ENCODE measurements at regions not wholly inside any gene's neighbourhood (a gene's known extent, or its start where the extent isn't known, plus 50 kb on each side); places are given as distances from the start of the nearest gene placed in this dataset.

DNA sequence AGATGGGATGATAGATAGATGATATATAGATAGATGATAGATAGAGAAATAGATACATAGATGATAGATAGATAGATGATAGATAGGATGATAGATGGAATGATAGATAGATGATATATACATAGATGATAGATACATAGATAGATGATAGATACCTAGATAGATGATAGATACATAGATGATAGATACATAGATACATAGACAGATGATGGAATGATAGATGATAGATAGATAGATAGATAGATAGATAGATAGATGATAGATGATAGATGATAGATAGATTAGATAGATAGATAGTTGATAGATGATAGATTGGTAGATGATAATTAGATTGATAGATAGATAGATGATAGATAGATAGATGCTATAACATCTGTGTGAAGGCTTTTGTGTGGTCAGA, 201.7 kb upstream of the RAB4A start:
- DNase-seq: no peak

DNA sequence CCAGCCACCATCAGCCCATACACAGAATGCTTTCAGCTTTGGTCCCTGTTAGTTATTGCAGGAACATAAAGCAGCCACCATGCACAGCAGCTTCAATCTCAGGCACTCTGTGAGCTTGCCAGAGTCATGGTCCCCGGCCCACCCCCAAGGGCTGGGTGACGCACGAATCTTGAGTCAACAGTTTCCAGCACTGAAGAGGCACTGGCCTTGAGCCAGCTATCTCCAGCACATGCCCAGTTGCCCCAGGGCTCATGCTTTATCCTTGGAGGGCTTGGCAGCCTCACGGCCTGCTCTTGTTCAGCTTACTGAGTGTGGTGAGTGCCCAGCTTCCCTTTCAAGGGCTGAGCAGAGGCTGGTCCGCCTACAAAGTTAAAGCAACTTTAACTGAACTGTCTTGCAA, 200.7 kb upstream of the RAB4A start:
- DNase-seq: no peak

- DNase-seq: no peak
Measured at GRCh38 chr1:229073251-229073650, 197.7 kb upstream of the RAB4A start.

DNA sequence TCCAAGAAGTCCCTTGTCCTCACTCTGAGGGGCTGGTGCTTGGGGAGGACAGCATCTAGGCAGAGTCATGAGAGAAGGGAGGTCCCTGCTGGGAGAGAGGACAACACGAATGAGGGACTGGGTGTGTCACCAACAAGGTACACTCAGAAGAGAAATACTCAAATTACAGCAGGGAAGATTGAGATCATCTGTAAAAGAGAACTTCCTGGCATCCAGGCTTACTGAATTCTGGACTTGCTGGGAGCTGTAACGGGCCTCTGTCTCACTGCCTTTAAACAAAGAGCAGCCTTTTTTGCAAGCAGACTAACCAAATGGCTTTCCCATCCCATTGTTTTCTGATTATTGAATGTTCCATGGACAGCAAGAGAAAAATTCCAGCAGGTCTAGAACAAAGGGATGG, 195.7 kb upstream of the RAB4A start:
- DNase-seq: no peak

DNA sequence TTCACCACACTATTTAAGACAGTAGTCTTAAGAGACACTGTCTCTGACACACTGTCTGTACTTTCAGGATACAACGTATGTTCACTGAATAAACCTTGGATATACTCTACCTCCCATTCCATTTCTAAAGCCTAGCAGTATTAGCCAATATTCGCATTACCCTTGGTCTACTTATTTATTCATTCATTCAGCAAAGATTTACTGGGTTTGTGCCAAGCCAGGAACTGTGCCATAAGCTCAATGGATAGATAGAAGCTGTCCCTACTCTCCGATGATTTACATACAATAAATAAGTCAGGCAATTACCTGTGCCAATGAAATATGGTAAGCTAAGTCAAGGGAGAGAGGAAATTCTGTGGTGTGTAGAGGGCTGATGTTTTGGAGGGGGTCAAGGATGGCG, 195.2 kb upstream of the RAB4A start:
- no peak for DNase-seq

- no peak for DNase-seq
Measured at GRCh38 chr1:229076195-229076594, 194.7 kb upstream of the RAB4A start.

GRCh38 chr1:229079016-229079595, 191.8 kb upstream of the RAB4A start:
- DNase-seq: no peak

- no peak for DNase-seq
Measured at GRCh38 chr1:229080361-229080760, 190.6 kb upstream of the RAB4A start.

GRCh38 chr1:229085291-229085690, 185.6 kb upstream of the RAB4A start:
- no peak for DNase-seq

DNA sequence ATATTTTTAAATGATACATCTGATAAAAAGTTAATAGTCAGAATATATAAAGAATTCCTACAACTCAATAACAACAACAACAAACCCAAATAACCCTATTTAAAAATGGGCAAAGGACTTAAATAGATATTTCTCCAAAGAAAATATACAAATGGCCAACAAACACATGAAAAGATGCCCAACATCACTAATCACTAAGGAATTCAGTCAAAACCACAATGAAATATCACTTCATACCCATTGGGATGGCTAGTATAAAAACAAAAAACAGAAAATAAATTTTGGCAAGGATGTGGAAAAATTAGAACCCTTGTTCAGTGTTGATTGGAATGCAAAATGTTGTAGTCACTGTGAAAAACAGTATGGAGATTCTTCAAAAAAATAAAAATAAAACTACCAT, 184.8 kb upstream of the RAB4A start:
- no peak for DNase-seq

- no peak for DNase-seq
Measured at GRCh38 chr1:229086686-229087085, 184.2 kb upstream of the RAB4A start.

GRCh38 chr1:229087339-229087738, 183.6 kb upstream of the RAB4A start:
- DNase-seq: no peak

GRCh38 chr1:229087906-229088305, 183.0 kb upstream of the RAB4A start:
- no peak for DNase-seq

GRCh38 chr1:229088711-229089110, 182.2 kb upstream of the RAB4A start:
- no peak for DNase-seq

DNA sequence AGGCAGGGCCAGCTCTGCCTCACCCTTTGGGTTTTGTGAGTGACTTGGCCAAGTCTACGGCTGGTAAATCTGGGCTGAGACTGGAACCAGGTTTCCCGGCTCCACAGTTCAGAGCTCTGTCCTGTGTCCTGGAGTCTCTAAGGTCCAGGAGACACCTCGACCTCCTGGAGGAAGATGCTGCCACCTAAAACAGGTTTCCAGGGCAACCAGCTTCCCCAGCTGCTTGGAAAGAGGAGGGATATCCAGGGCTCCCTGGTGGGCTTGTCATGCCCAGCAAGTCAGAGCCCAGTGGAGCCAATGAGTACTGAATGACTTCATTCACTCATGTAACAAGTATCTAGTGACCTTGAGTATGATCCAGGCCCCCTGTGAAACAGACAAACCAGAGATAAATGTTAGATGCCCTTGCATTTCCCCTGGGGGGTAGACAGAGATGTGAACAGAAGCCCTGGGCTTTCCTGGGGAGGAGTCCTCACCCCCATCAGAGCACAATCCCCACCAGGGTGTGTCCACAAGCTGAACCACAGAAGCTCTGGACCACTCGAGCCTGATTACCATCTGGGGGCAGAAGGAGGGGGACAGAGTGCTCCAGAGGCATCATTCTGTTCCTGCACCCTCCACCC, 181.2 kb upstream of the RAB4A start:
- DNase-seq: no peak

DNA sequence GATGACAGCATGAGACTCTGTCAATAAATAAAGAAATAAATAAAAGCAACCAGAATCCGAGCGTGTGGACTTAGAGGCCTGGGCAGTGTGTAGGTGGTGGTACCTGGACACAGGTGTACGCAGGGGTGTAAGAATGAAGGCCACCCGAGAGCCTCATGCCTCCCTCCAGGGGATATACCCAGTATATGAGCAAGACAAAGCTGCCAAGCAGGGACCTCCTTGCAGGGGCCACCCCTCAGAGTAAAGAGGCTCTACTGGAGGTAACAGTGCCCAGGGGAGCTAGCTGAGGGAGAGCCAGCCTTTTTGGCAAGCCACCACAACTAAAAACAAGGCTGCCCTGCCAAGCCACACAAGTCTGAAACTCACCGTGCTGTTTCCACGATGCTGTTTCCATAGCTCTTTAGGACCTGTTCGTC, 179.2 kb upstream of the RAB4A start:
- DNase-seq: no peak

DNA sequence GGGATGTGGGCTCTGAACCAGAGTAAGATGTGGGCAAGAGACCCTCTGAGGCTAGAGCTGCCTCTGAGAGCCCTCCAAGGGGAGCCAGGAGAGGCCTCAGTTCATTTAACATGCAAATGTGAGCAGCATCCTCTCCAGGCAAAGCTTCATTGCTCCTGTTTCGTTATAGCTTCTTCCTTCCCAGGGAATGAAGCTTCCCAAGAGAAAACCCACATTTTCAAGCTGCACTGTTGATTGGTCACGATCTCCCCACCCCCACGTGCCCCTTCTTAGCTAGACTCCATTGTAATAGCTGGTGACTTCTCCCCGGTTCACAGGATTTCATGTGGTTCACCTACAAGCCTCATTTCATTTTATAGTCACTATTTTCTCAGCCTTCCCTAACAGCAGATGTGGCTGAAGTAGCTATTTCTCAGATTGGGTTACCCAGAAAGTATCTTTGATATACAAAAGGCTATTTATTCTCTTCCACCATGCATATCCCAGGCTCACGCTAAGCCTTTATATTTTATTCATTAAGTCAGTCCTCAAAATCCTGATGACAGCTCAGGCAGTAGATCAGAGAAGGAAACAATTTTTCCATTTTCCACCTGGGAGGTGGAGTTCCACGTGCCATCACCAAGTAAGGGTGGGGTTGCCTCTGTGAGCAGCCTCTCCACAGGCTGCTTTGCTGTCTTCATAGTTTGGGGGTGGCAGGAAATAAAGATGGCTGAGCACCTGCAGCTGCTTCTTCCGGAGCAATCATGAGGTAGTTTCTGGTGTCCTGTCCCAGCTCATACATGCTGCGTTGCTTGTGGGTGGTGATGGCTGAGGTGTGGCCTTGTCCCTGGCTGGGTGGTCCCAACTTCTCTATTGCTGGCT, 178.3 kb upstream of the RAB4A start:
- DNase-seq: no peak

DNA sequence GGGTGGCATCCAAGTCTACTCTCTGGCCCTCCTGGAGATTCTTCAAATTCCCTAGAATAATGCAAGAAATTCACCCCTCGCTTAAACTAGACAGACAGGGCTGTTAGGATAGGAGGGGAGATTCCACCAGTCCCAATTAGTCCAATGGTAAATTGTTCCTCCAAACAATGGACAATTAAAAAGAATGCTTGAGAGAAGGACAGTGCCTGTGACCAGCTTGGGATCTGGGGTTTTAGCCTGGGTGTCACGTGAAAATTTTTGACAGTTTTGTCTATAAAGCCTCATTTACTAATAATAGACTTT, 177.7 kb upstream of the RAB4A start:
- DNase-seq: no peak

GRCh38 chr1:229093609-229094336, 177.1 kb upstream of the RAB4A start:
- no peak for DNase-seq

DNA sequence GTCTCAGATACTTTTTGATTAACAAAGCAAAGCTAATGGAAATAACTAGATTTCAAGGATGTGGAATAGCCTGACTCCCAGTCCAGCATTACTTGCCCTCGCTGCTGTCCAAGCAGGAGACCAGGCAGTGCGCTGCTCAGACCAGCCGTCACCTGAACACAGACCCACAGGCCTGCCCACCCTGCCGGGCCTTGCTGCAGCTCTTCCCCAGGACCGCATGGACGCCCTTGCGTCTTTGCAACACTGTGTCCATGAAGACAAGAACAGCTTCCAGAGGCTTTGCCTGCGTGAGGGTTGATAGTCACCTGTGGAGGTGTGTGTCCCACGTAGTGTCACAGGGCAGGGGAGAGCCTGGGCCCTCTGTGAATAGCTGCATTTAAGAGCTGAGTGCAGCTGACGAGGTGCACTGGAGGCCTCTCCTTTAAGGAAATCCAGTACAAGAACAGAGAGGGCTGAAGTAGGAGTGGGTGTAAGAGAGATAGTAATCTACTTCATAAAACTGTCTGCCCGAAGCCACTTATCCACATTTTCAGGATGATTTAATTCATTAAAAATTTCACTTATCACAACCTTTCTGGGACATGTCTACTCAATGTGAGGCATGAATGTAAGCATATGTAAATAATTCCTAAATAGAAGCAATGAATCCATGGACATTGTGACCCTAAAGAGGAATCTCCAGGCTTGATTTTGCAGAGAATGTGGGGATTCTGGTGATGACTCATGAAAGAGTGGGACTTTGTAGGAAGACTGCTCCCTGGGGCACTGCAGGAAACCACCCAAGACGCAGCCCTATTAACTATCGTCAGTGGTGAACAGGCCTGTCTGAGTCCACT, 176.2 kb upstream of the RAB4A start:
- DNase-seq: no peak

GRCh38 chr1:229095325-229095724, 175.6 kb upstream of the RAB4A start:
- DNase-seq: no peak

DNA sequence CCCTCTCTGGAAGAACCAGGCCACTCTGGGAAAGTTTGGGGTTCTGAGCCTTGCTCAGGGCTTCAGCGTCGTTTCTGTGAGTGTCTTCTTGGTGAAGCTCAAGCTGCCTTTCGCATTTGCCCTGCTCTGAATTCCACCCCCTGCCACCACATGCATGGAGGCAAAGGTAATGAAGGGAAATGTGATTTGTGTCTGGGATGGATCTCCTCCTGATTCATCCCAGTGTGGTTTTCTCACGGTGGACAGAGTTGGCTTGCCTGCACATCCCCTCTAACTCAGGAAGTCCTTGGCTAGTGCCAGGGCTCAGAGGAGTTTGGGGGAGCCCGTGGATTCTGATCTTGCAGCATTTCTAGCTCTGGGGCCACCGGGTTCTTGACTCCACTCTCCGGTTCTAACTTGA, 173.6 kb upstream of the RAB4A start:
- no peak for DNase-seq

DNA sequence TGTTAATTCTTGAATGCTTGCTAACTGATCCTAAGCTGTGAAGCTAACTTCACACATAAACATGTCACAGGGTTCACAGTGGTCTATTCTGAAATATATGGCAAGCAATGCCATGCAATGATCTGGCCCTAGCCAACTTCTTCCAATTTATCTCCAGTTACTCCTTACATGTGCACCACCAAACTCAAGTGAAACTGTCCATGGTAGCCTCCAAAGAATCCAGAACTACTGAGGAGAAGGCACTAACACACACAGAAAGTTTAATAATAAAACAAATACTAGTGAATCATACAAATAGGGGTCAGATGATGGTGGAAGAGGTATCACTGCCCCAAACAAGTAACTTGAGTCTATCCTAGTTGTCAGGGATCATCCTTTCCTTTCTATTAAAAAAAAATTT, 172.6 kb upstream of the RAB4A start:
- no peak for DNase-seq
